ENCODE measurements at regions not wholly inside any gene's neighbourhood (a gene's known extent, or its start where the extent isn't known, plus 50 kb on each side); places are given as distances from the start of the nearest gene placed in this dataset.

DNA sequence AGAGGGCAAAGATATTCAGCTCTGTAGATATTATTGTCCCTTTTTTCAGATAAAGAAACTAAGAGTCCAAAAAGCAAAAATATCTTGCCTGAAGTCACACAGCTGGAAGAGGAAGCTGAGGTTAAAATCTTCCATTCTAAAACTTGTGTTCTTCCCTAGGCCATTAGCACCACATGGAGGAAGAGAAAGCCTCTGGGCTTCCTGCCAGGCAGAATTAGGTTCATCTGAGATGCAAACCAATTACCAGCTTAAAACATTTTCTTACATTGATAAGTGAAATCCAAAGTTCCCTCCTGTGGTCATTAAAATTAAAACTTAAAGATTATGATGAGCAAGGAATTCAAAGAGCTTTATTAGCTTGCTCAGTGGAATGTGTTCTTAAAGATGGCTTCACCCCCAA, 235.3 kb upstream of the SETMAR start:
- H3K27me3 Mint-ChIP-seq (ENCODE audit: low read depth) = no peaks in the 10 kb centered on the region
- H3K36me3 Mint-ChIP-seq = peaks cover 6% of the 10 kb centered on the region
- H3K4me1 Mint-ChIP-seq = peaks cover 46% of the 10 kb centered on the region
- no peak for DNase-seq (ENCODE audit: low spot score)
- POLR2A ChIA-PET = no interaction called here
- ATAC-seq = no peak
- H3K4me3 Mint-ChIP-seq = no peak overlapping the region
- no peak overlapping the region for H3K27ac Mint-ChIP-seq
- no peak for TF ChIP-seq ATF1 (CRISPR knock-in tag; IDR thresholded peaks at IDR 0.05)
- TF ChIP-seq, protein P1, sequence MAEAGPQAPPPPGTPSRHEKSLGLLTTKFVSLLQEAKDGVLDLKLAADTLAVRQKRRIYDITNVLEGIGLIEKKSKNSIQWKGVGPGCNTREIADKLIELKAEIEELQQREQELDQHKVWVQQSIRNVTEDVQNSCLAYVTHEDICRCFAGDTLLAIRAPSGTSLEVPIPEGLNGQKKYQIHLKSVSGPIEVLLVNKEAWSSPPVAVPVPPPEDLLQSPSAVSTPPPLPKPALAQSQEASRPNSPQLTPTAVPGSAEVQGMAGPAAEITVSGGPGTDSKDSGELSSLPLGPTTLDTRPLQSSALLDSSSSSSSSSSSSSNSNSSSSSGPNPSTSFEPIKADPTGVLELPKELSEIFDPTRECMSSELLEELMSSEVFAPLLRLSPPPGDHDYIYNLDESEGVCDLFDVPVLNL (CRISPR knock-in tag; IDR thresholded peaks at IDR 0.05; ENCODE audit: borderline replicate concordance, low read depth) = no peak
- no peak for TF ChIP-seq CREB1 (CRISPR knock-in tag; IDR thresholded peaks at IDR 0.05)
- no peak for TF ChIP-seq SOX15 (CRISPR knock-in tag; IDR thresholded peaks at IDR 0.05)
- no peak for TF ChIP-seq ZNF263 (CRISPR knock-in tag; IDR thresholded peaks at IDR 0.05; ENCODE audit: low read depth)
- no peak for TF ChIP-seq FOXK1 (CRISPR knock-in tag; IDR thresholded peaks at IDR 0.05)
- TF ChIP-seq, protein P2, sequence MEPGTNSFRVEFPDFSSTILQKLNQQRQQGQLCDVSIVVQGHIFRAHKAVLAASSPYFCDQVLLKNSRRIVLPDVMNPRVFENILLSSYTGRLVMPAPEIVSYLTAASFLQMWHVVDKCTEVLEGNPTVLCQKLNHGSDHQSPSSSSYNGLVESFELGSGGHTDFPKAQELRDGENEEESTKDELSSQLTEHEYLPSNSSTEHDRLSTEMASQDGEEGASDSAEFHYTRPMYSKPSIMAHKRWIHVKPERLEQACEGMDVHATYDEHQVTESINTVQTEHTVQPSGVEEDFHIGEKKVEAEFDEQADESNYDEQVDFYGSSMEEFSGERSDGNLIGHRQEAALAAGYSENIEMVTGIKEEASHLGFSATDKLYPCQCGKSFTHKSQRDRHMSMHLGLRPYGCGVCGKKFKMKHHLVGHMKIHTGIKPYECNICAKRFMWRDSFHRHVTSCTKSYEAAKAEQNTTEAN (CRISPR knock-in tag; IDR thresholded peaks at IDR 0.05) = no peak
- no peak for TF ChIP-seq RELA (CRISPR knock-in tag; IDR thresholded peaks at IDR 0.05; ENCODE audit: borderline replicate concordance)
- no peak for TF ChIP-seq NFE2L1 (CRISPR knock-in tag; IDR thresholded peaks at IDR 0.05)
- TF ChIP-seq, protein P3, sequence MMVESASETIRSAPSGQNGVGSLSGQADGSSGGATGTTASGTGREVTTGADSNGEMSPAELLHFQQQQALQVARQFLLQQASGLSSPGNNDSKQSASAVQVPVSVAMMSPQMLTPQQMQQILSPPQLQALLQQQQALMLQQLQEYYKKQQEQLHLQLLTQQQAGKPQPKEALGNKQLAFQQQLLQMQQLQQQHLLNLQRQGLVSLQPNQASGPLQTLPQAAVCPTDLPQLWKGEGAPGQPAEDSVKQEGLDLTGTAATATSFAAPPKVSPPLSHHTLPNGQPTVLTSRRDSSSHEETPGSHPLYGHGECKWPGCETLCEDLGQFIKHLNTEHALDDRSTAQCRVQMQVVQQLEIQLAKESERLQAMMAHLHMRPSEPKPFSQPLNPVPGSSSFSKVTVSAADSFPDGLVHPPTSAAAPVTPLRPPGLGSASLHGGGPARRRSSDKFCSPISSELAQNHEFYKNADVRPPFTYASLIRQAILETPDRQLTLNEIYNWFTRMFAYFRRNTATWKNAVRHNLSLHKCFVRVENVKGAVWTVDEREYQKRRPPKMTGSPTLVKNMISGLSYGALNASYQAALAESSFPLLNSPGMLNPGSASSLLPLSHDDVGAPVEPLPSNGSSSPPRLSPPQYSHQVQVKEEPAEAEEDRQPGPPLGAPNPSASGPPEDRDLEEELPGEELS (CRISPR knock-in tag; IDR thresholded peaks at IDR 0.05) = no peak
- peaks cover 46% of the 10 kb centered on the region for H3K9me3 Mint-ChIP-seq
- CTCF ChIA-PET = no interaction called here

DNA sequence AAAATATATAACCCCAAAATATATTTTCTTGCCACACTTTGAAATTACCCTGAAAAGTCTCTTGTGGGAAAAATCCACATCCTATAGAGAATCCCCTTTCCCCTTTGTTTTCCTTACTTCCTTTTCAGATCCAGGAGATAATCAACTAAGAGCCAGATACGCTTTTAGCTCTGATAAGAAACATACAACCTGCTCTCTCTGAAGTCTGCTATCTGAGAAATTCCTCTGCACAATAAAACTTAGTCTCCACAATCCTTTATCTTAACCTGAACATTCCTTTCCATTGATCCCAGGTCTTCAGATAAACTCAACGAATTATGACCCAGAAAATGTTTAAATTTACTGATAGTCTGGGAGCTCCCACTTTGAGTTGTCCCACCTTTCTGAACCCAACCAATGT, 233.4 kb upstream of the SETMAR start:
- TF ChIP-seq, protein P4, sequence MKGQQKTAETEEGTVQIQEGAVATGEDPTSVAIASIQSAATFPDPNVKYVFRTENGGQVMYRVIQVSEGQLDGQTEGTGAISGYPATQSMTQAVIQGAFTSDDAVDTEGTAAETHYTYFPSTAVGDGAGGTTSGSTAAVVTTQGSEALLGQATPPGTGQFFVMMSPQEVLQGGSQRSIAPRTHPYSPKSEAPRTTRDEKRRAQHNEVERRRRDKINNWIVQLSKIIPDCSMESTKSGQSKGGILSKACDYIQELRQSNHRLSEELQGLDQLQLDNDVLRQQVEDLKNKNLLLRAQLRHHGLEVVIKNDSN (CRISPR knock-in tag; IDR thresholded peaks at IDR 0.05) = no peak
- no peak for TF ChIP-seq TP53 (CRISPR knock-in tag; IDR thresholded peaks at IDR 0.05)
- TF ChIP-seq, protein P5, sequence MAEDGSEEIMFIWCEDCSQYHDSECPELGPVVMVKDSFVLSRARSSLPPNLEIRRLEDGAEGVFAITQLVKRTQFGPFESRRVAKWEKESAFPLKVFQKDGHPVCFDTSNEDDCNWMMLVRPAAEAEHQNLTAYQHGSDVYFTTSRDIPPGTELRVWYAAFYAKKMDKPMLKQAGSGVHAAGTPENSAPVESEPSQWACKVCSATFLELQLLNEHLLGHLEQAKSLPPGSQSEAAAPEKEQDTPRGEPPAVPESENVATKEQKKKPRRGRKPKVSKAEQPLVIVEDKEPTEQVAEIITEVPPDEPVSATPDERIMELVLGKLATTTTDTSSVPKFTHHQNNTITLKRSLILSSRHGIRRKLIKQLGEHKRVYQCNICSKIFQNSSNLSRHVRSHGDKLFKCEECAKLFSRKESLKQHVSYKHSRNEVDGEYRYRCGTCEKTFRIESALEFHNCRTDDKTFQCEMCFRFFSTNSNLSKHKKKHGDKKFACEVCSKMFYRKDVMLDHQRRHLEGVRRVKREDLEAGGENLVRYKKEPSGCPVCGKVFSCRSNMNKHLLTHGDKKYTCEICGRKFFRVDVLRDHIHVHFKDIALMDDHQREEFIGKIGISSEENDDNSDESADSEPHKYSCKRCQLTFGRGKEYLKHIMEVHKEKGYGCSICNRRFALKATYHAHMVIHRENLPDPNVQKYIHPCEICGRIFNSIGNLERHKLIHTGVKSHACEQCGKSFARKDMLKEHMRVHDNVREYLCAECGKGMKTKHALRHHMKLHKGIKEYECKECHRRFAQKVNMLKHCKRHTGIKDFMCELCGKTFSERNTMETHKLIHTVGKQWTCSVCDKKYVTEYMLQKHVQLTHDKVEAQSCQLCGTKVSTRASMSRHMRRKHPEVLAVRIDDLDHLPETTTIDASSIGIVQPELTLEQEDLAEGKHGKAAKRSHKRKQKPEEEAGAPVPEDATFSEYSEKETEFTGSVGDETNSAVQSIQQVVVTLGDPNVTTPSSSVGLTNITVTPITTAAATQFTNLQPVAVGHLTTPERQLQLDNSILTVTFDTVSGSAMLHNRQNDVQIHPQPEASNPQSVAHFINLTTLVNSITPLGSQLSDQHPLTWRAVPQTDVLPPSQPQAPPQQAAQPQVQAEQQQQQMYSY (CRISPR knock-in tag; IDR thresholded peaks at IDR 0.05) = no peak
- TF ChIP-seq SP1 (CRISPR knock-in tag; conservative IDR thresholded peaks at IDR 0.05) = no peak
- TF ChIP-seq, protein P6, sequence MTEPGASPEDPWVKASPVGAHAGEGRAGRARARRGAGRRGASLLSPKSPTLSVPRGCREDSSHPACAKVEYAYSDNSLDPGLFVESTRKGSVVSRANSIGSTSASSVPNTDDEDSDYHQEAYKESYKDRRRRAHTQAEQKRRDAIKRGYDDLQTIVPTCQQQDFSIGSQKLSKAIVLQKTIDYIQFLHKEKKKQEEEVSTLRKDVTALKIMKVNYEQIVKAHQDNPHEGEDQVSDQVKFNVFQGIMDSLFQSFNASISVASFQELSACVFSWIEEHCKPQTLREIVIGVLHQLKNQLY (CRISPR knock-in tag; IDR thresholded peaks at IDR 0.05) = no peak
- TF ChIP-seq, protein P7, sequence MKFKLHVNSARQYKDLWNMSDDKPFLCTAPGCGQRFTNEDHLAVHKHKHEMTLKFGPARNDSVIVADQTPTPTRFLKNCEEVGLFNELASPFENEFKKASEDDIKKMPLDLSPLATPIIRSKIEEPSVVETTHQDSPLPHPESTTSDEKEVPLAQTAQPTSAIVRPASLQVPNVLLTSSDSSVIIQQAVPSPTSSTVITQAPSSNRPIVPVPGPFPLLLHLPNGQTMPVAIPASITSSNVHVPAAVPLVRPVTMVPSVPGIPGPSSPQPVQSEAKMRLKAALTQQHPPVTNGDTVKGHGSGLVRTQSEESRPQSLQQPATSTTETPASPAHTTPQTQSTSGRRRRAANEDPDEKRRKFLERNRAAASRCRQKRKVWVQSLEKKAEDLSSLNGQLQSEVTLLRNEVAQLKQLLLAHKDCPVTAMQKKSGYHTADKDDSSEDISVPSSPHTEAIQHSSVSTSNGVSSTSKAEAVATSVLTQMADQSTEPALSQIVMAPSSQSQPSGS (CRISPR knock-in tag; IDR thresholded peaks at IDR 0.05; ENCODE audit: borderline replicate concordance, low read depth) = no peak
- TF ChIP-seq, protein P8, sequence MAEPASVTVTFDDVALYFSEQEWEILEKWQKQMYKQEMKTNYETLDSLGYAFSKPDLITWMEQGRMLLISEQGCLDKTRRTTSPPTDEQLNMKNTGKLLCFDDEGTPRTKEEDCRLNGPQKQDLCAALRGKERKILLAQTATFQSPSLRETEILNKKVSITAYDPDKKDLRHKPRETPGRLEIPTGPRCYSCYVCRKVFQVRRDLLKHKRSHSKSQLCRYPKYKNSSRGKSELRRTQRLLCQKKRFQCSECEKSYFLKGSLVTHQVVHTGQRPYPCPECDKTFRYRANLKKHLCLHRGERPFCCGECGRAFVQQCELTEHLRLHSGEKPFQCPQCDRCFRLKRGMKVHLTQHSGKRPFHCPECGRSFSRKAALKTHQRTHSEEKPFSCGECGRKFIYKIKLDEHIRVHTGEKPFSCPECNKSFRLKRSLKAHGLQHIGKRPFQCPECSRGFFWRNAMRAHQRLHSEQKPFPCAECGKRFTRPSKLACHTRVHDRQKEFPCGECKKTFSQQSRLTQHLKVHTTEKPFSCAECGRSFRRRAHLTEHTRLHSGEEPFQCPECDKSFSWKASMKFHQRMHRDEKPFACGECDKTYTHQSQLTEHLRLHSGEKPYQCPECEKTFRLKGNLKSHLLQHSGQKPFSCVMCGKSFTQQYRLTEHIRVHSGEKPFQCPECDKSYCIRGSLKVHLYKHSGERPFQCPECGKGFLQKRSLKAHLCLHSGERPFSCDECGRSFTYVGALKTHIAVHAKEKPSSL (CRISPR knock-in tag; conservative IDR thresholded peaks at IDR 0.05) = no peak
- TF ChIP-seq CREB1 (CRISPR knock-in tag; IDR thresholded peaks at IDR 0.05) = no peak
- H3K27ac Mint-ChIP-seq = no peak overlapping the region
- H3K9me3 Mint-ChIP-seq = peaks cover 47% of the 10 kb centered on the region
- ATAC-seq (no peak), DNase-seq (ENCODE audit: low spot score) (no peak)
- ChIA-PET CTCF (no interaction called here), POLR2A (no interaction called here)
- H3K27me3 Mint-ChIP-seq (ENCODE audit: low read depth) = no peaks in the 10 kb centered on the region
- H3K4me3 Mint-ChIP-seq = no peak overlapping the region
- H3K36me3 Mint-ChIP-seq = peaks cover 7% of the 10 kb centered on the region
- H3K4me1 Mint-ChIP-seq = peaks cover 30% of the 10 kb centered on the region
